Astrocyte of the spinal cord (primary cell): ENCODE measurements at regions not wholly inside any gene's neighbourhood (a gene's known extent, or its start where the extent isn't known, plus 50 kb on each side); places are given as distances from the start of the nearest gene placed in this dataset.

Source experiments
- DNase-seq: peaks from one replicate; pipeline ENCODE4 v3.0.0; 2011; ENCODE audit warnings: low read depth, low spot score
- H3K4me3 ChIP-seq: 2 replicates; pipeline ENCODE4 v1.5.1; 2011; ENCODE audit warnings: low read depth, mild to moderate bottlenecking, low read length, moderate library complexity
- CTCF ChIP-seq: IDR thresholded peaks from 2 replicates; pipeline ENCODE4 v1.5.1; 2012; ENCODE audit warnings: low read depth, mild to moderate bottlenecking, low read length, inconsistent platforms
- in situ Hi-C: cut with HindIII; loops from 2 replicates; pipeline ENCODE4 v1.10.0; 2017; ENCODE audit warnings: low sequenced_read_pairs

DNA sequence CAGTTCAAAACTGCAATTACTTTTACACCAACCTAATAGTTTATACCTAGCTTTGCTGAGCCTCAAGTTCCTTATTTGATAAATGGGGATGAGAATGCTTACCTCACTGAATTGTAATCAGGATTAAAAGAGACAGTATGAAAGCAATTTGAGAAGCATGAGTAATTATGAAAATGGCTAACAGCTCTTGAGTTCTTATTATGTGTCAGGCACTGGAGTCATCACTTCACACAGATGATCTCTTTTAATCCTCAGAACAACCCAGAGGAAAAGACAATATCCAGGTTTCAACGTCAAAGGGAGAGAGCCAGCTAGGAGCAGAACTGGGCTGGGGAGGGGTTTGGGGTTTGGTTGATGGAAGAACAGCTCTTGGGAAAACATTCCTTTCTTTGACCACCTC lies 221.0 kb upstream of the NWD2 start:
- no peak overlapping the region for H3K4me3 ChIP-seq
- in situ Hi-C loops: no loop called here
- no peak for TF ChIP-seq CTCF
- DNase-seq: no peak

DNA sequence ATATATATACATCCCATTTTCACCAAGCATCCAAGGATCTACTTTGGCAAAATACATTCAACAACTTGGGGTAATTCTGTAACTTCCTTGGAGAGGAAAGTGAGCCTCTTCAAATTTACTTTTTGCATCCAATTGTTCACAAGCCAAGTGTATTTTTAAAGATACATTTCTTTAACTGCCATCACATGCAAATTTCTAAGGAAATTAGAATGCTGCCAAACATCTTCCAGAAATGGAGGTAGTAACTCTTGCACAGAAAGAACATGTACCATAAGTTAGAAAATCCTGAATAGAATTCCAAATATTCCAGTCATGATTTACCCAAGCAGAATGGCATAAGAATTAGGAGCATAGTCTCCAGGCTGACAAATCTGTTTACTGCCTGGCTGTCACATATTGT lies 220.5 kb upstream of the NWD2 start:
- no peak for DNase-seq
- no peak for TF ChIP-seq CTCF
- in situ Hi-C loops: no loop called here
- no peak overlapping the region for H3K4me3 ChIP-seq

DNA sequence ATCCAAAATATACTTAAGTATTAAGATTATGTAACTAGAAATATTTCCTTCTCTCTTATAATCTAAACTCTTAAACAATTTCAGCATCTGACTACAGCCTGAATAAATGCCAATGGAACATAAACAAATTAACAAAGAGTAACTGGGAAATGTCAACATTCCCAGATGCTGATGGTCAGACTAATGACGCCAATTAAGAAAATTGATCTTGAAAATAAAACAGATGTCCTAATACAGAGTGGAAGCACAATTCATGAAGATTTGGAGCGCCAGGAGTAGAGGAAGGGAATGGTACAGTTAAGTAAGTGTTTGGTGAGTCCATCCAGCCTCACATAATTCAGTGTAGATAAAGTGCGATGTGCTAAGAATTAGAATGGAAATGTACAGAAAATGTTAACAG lies 203.7 kb upstream of the NWD2 start:
- TF ChIP-seq CTCF: no peak
- H3K4me3 ChIP-seq: no peak overlapping the region
- in situ Hi-C loops: no loop called here
- no peak for DNase-seq

GRCh38 chr4:37043342-37043741 lies 201.2 kb upstream of the NWD2 start:
- no peak for TF ChIP-seq CTCF
- no peak overlapping the region for H3K4me3 ChIP-seq
- no peak for DNase-seq
- in situ Hi-C loops: no loop called here

- in situ Hi-C loops: no loop called here
- no peak overlapping the region for H3K4me3 ChIP-seq
- no peak for DNase-seq
- no peak for TF ChIP-seq CTCF
Observed at GRCh38 chr4:37051111-37051510, 193.4 kb upstream of the NWD2 start.

DNA sequence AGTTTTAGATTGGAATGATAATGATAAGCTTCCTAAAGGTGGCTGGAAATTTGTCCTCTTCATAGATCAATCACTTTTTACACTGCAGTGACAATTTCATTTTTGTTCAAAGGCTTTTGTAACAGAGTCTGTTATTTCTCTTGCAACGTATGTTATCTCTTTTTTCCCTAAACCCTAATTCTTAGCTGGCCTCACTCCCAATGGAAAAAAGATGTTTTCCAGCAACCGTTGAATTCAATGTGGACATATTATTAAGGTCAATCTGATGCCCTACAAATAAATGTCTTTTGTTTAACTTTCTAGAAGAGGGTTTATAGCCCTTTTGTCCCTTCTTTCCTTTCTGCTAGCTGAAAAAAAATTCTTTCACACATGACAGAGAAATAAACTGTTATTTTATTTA lies 192.7 kb upstream of the NWD2 start:
- in situ Hi-C loops: no loop called here
- DNase-seq: no peak
- no peak overlapping the region for H3K4me3 ChIP-seq
- TF ChIP-seq CTCF: no peak

GRCh38 chr4:37054531-37055077 lies 189.9 kb upstream of the NWD2 start:
- no peak overlapping the region for H3K4me3 ChIP-seq
- TF ChIP-seq CTCF: no peak
- in situ Hi-C loops: no loop called here
- no peak for DNase-seq
